ENCODE measurements at regions not wholly inside any gene's neighbourhood (a gene's known extent, or its start where the extent isn't known, plus 50 kb on each side); places are given as distances from the start of the nearest gene placed in this dataset.

DNA sequence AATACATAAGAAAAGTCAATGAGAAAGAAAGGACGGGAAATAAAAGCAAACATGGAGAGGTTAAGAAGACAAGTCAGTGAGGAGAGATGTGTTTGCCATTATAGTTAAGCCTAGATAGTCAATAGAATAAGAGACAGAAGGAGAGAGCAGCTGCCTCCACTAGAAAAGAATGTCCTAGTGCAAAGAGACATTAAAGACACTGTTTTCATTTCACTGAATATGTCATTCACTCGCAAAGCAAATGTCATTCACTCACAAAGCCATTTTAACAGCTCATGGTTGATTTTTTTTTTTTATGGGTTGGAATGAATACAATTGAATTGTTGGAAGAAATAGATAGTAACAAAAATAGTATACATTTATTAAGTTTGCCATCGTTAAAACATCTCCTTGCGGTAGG, 1007.6 kb downstream of the DNAJB9 start:
- Histone ChIP-seq H2AK5ac (ENCODE audit: low read depth, low read length) (no peak overlapping the region), H3K18ac (ENCODE audit: low read depth, low read length) (no peak overlapping the region), H3K56ac (ENCODE audit: extremely low read depth, insufficient read depth, low read length) (no peak overlapping the region), H4K91ac (ENCODE audit: insufficient read depth, low read depth, low read length) (no peak overlapping the region), H3K79me1 (ENCODE audit: low read depth in 1 of 2, low read length in 2 of 2) (no peaks in the 10 kb centered on the region), H2BK5ac (ENCODE audit: low read depth, low read length, poor library complexity, severe bottlenecking) (no peak overlapping the region), H3K4ac (ENCODE audit: low read depth, low read length) (no peak overlapping the region), H3K14ac (replicated peaks; ENCODE audit: low read depth, low read length) (no peak overlapping the region), H4K5ac (ENCODE audit: low read depth, low read length) (no peak overlapping the region), H2AK9ac (replicated peaks; ENCODE audit: low read depth, low read length, poor library complexity) (no peak overlapping the region), H3K36me3 (ENCODE audit: control insufficient read depth, insufficient read depth, low read length) (no peaks in the 10 kb centered on the region), H4K20me1 (ENCODE audit: insufficient read depth, low read length) (no peaks in the 10 kb centered on the region), H3K4me3 (ENCODE audit: insufficient read depth, low read depth, low read length) (no peak overlapping the region), H3K27me3 (ENCODE audit: control insufficient read depth, insufficient read depth, low read length) (no peaks in the 10 kb centered on the region), H2BK20ac (ENCODE audit: low read depth, low read length) (no peak overlapping the region), H2BK15ac (ENCODE audit: low read depth, low read length) (no peak overlapping the region), H3K4me1 (ENCODE audit: control insufficient read depth, insufficient read depth, low read length) (no peaks in the 10 kb centered on the region), H2BK120ac (ENCODE audit: low read depth, low read length) (no peak overlapping the region), H3K27ac (ENCODE audit: insufficient read depth, low read length) (no peak overlapping the region), H3K23ac (ENCODE audit: low read depth, low read length) (no peak overlapping the region), H3K9me3 (ENCODE audit: control insufficient read depth, insufficient read depth, low read length) (peaks cover 6% of the 10 kb centered on the region; the same call in 1 of the 2 replicates), H3K4me2 (ENCODE audit: low read depth, low read length) (no peak overlapping the region), H3K9ac (ENCODE audit: low read depth, low read length) (no peak overlapping the region), H4K8ac (ENCODE audit: low read depth in 2 of 2, low read length in 2 of 2) (no peak overlapping the region), H2AFZ (replicated peaks; ENCODE audit: low read length, poor library complexity) (no peak overlapping the region), H3K9me1 (ENCODE audit: insufficient read depth, low read length) (no peaks in the 10 kb centered on the region)
- no TSS peak for BruUV-seq (replicated peaks)
- CTCF ChIA-PET: no interaction called here
- POLR2A ChIA-PET (ENCODE audit: unreplicated experiment): no interaction called here
- in situ Hi-C loops (cut with MboI; ENCODE audit: low sequenced_read_pairs): no loop called here
- ATAC-seq (ENCODE audit: low read depth): no peak
- intact Hi-C loops (cut with micrococcal nuclease): no loop called here
- no peak for DNase-seq
- TF ChIP-seq CHD1 (IDR thresholded peaks at IDR 0.05; ENCODE audit: low read depth, low read length): no peak
- TF ChIP-seq BHLHE40 (IDR thresholded peaks at IDR 0.05; ENCODE audit: low read depth, low read length): no peak
- no peak for TF ChIP-seq FOS (IDR thresholded peaks at IDR 0.05; ENCODE audit: low read depth, low read length)
- TF ChIP-seq, protein P1, sequence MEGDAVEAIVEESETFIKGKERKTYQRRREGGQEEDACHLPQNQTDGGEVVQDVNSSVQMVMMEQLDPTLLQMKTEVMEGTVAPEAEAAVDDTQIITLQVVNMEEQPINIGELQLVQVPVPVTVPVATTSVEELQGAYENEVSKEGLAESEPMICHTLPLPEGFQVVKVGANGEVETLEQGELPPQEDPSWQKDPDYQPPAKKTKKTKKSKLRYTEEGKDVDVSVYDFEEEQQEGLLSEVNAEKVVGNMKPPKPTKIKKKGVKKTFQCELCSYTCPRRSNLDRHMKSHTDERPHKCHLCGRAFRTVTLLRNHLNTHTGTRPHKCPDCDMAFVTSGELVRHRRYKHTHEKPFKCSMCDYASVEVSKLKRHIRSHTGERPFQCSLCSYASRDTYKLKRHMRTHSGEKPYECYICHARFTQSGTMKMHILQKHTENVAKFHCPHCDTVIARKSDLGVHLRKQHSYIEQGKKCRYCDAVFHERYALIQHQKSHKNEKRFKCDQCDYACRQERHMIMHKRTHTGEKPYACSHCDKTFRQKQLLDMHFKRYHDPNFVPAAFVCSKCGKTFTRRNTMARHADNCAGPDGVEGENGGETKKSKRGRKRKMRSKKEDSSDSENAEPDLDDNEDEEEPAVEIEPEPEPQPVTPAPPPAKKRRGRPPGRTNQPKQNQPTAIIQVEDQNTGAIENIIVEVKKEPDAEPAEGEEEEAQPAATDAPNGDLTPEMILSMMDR (conservative IDR thresholded peaks at IDR 0.05; ENCODE audit: low read depth, low read length): no peak
- TF ChIP-seq MAFK (IDR thresholded peaks at IDR 0.05; ENCODE audit: low read depth, low read length): no peak
- no peak for TF ChIP-seq RFX5 (IDR thresholded peaks at IDR 0.05; ENCODE audit: low read depth, low read length)
- TF ChIP-seq MXI1 (IDR thresholded peaks at IDR 0.05; ENCODE audit: borderline replicate concordance, low read depth, low read length): no peak
- TF ChIP-seq POLR2A (IDR thresholded peaks at IDR 0.05; ENCODE audit: low read depth, low read length): no peak
- no peak for TF ChIP-seq RAD21 (IDR thresholded peaks at IDR 0.05; ENCODE audit: low read length)
- TF ChIP-seq, protein P2, sequence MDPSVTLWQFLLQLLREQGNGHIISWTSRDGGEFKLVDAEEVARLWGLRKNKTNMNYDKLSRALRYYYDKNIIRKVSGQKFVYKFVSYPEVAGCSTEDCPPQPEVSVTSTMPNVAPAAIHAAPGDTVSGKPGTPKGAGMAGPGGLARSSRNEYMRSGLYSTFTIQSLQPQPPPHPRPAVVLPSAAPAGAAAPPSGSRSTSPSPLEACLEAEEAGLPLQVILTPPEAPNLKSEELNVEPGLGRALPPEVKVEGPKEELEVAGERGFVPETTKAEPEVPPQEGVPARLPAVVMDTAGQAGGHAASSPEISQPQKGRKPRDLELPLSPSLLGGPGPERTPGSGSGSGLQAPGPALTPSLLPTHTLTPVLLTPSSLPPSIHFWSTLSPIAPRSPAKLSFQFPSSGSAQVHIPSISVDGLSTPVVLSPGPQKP (IDR thresholded peaks at IDR 0.05; ENCODE audit: borderline replicate concordance, low read depth, low read length): no peak
- no peak for TF ChIP-seq SMC3 (IDR thresholded peaks at IDR 0.05; ENCODE audit: low read depth, low read length)
- no peak for TF ChIP-seq NFE2L2 (IDR thresholded peaks at IDR 0.05; ENCODE audit: low read depth, low read length)
- TF ChIP-seq RCOR1 (IDR thresholded peaks at IDR 0.05; ENCODE audit: insufficient replicate concordance, low read length): no peak
- WGBS, 2 experiments (ENCODE audit: extremely low coverage in 2 of 2, insufficient read length in 1 of 2): no CpG with 5 or more reads among the region's 4 CpGs
- dilution Hi-C loops (cut with HindIII; ENCODE audit: low sequenced_read_pairs, unreplicated experiment): no loop called here
